CD14-positive monocyte (primary cell): ENCODE measurements at regions not wholly inside any gene's neighbourhood (a gene's known extent, or its start where the extent isn't known, plus 50 kb on each side); places are given as distances from the start of the nearest gene placed in this dataset.

Source experiments
- DNase-seq, 3 donors: peaks; one replicate each; pipeline ENCODE4 v3.0.0-alpha.2; 2011 to 2022
- H2AFZ ChIP-seq: 2 replicates; pipeline ENCODE4 v1.6.0; 2012; ENCODE audit warnings: mild to moderate bottlenecking, low read depth, low read length, inconsistent platforms; ENCODE audit not compliant: insufficient read depth, poor library complexity, severe bottlenecking
- H3K27ac ChIP-seq, 2 donors: 1 replicate in 1 of 2; 2 replicates in 1 of 2; pipeline ENCODE4 v1.5.1; 2012 to 2013; ENCODE audit warnings: low read length in 2 of 2, control low read depth in 1 of 2, inconsistent platforms in 1 of 2, low read depth in 1 of 2, mild to moderate bottlenecking in 1 of 2
- H3K27me3 ChIP-seq, 2 donors: one replicate each; pipeline versions ENCODE4 v1.6.0 to v1.6.1; 2011 to 2013; ENCODE audit warnings: low read length in 2 of 2; ENCODE audit not compliant: control insufficient read depth in 2 of 2, insufficient read depth in 2 of 2
- H3K36me3 ChIP-seq, 2 donors: replicated peaks in 1 of 2; 1 replicate in 1 of 2; 2 replicates in 1 of 2; pipeline versions ENCODE4 v1.5.1 to v1.6.1; 2012 to 2013; ENCODE audit warnings: low read length in 2 of 2, control low read depth in 1 of 2, inconsistent platforms in 1 of 2, mild to moderate bottlenecking in 1 of 2; ENCODE audit not compliant: insufficient read depth in 2 of 2, control insufficient read depth in 1 of 2
- H3K4me1 ChIP-seq, 2 donors: 1 replicate in 1 of 2; 2 replicates in 1 of 2; pipeline versions ENCODE4 v1.5.1 to v1.6.1; 2012 to 2013; ENCODE audit warnings: low read length in 2 of 2, control low read depth in 1 of 2, inconsistent platforms in 1 of 2, mild to moderate bottlenecking in 1 of 2, moderate library complexity in 1 of 2; ENCODE audit not compliant: insufficient read depth in 2 of 2, control insufficient read depth in 1 of 2
- H3K4me2 ChIP-seq: replicated peaks from 2 replicates; pipeline ENCODE3; 2012; ENCODE audit warnings: low read length, moderate library complexity, mild to moderate bottlenecking; ENCODE audit not compliant: poor library complexity, severe bottlenecking; ENCODE audit errors: extremely low read depth
- H3K4me3 ChIP-seq, 3 experiments: fragments of 200-600 bp in 1 of 3; sonication (generic) in 1 of 3; replicated peaks in 1 of 3; 1 replicate in 2 of 3; 2 replicates in 1 of 3; pipeline ENCODE4 v1.5.1; 2011 to 2013; ENCODE audit warnings: low read length in 3 of 3, mild to moderate bottlenecking in 3 of 3, control low read depth in 2 of 3, low read depth in 2 of 3, inconsistent platforms in 1 of 3, moderate library complexity in 1 of 3
- H3K79me2 ChIP-seq: 2 replicates; pipeline ENCODE4 v1.6.0; 2012; ENCODE audit warnings: mild to moderate bottlenecking, control low read depth, inconsistent platforms, low read length, moderate library complexity; ENCODE audit not compliant: insufficient read depth
- H3K9ac ChIP-seq: 2 replicates; pipeline ENCODE4 v1.6.0; 2017; ENCODE audit warnings: low read length, mild to moderate bottlenecking; ENCODE audit not compliant: insufficient read depth, poor library complexity, severe bottlenecking
- H3K9me3 ChIP-seq, 2 donors: replicated peaks in 1 of 2; 1 replicate in 1 of 2; 2 replicates in 1 of 2; pipeline versions ENCODE4 v1.5.1 to v1.6.1; 2012 to 2013; ENCODE audit warnings: low read length in 2 of 2, control low read depth in 1 of 2; ENCODE audit not compliant: control insufficient read depth in 1 of 2, insufficient read depth in 1 of 2
- H4K20me1 ChIP-seq: 2 replicates; pipeline ENCODE4 v1.6.0; 2012; ENCODE audit warnings: mild to moderate bottlenecking, low read length, control low read depth, moderate library complexity; ENCODE audit not compliant: insufficient read depth
- H3K27ac Mint-ChIP-seq, 7 donors: one replicate each; pipeline ENCODE4 v1.8.0; 2020; ENCODE audit warnings: mild to moderate bottlenecking in 7 of 7, mixed read lengths in 7 of 7, moderate library complexity in 6 of 7, inconsistent platforms in 2 of 7
- H3K27me3 Mint-ChIP-seq, 3 donors: one replicate each; pipeline ENCODE4 v1.8.0; 2021 to 2022; ENCODE audit warnings: low read depth in 3 of 3, mild to moderate bottlenecking in 3 of 3, mixed read lengths in 3 of 3, moderate library complexity in 3 of 3, inconsistent platforms in 1 of 3
- H3K36me3 Mint-ChIP-seq, 2 donors: one replicate each; pipeline ENCODE4 v1.8.0; 2020; ENCODE audit warnings: mixed read lengths in 2 of 2, inconsistent platforms in 1 of 2, mild to moderate bottlenecking in 1 of 2
- H3K4me1 Mint-ChIP-seq: one replicate; pipeline ENCODE4 v1.8.0; 2020; ENCODE audit warnings: mild to moderate bottlenecking, mixed read lengths
- H3K4me3 Mint-ChIP-seq, 2 donors: one replicate each; pipeline ENCODE4 v1.8.0; 2020; ENCODE audit warnings: mild to moderate bottlenecking in 2 of 2, mixed read lengths in 2 of 2, moderate library complexity in 1 of 2
- H3K9me3 Mint-ChIP-seq, 7 donors: one replicate each; pipeline ENCODE4 v1.8.0; 2020 to 2022; ENCODE audit warnings: mixed read lengths in 7 of 7, mild to moderate bottlenecking in 6 of 7, moderate library complexity in 6 of 7, inconsistent platforms in 2 of 7
- WGBS: methylation state at CpG from one replicate; pipeline ENCODE4 v1.1.5; 2013; ENCODE audit warnings: missing lambda C conversion rate; ENCODE audit not compliant: insufficient coverage; 5-methylcytosine and 5-hydroxymethylcytosine counted together
- intact Hi-C, 2 donors: fragments of 100-400 bp; cut with micrococcal nuclease; formaldehyde crosslinking; loops; one replicate each; pipeline versions ENCODE4 v1.15.0 to v1.15.1; 2023
- TF ChIP-seq, protein P1 (sequence below): fragments of 200-600 bp; IDR thresholded peaks from one replicate; pipeline ENCODE4 v1.8.0; 2022; ENCODE audit warnings: antibody characterized with exemption, mild to moderate bottlenecking

DNA sequence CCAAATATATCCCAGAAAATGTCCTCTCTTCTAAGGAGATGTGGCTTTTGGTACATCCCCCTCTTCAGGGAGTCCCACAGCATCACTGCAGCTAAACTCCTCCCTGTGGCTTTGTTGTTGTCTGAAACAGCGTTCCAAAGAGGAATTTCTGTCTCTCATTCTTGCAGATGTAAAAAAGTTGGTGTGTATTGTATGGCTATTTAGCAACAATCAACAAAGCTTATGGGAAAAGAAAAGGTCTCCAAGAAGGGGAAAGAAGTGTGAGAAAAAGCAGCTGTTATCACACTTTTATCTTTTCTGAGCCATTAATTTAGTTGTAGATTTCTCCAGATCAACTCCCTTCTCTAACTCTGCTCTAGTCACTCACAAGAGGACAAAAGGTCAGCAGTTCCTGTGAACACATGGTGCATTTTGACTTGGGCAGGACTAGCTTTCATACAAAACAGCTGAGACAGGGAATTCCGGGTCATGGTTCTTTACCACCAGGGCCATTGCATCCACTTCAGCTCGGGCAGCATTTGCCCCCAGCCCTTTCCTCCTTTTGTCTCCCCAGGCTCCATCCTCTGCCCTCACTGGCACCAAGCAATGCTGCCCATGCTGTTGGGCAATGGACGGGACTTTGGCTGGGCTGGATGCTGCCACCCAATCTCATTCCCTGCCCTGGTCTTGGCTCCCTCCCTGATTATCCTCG, 184.7 kb downstream of the TMX1 start:
- Histone ChIP-seq H3K4me2 (no peak overlapping the region), H3K4me1 (no peaks in the 10 kb centered on the region), H4K20me1 (no peaks in the 10 kb centered on the region), H2AFZ (no peak overlapping the region), H3K27ac (no peak overlapping the region), H3K36me3 (no peaks in the 10 kb centered on the region), H3K4me3 (no peak overlapping the region), H3K9me3 (peaks cover 3 to 6% of the 10 kb centered on the region in 2 donors), H3K9ac (no peak overlapping the region), H3K79me2 (no peaks in the 10 kb centered on the region), H3K27me3 (no peaks in the 10 kb centered on the region)
- 81% methylated on average over 4 of the region's 5 CpGs for WGBS
- H3K27me3 Mint-ChIP-seq: peaks cover 0 to 1% (median 0%) of the 10 kb centered on the region in 3 donors
- intact Hi-C loops: no loop called here
- no peaks in the 10 kb centered on the region for H3K4me1 Mint-ChIP-seq
- H3K27ac Mint-ChIP-seq: no peak overlapping the region
- TF ChIP-seq, protein P1, sequence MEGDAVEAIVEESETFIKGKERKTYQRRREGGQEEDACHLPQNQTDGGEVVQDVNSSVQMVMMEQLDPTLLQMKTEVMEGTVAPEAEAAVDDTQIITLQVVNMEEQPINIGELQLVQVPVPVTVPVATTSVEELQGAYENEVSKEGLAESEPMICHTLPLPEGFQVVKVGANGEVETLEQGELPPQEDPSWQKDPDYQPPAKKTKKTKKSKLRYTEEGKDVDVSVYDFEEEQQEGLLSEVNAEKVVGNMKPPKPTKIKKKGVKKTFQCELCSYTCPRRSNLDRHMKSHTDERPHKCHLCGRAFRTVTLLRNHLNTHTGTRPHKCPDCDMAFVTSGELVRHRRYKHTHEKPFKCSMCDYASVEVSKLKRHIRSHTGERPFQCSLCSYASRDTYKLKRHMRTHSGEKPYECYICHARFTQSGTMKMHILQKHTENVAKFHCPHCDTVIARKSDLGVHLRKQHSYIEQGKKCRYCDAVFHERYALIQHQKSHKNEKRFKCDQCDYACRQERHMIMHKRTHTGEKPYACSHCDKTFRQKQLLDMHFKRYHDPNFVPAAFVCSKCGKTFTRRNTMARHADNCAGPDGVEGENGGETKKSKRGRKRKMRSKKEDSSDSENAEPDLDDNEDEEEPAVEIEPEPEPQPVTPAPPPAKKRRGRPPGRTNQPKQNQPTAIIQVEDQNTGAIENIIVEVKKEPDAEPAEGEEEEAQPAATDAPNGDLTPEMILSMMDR: no peak
- H3K36me3 Mint-ChIP-seq: no peaks in the 10 kb centered on the region
- DNase-seq: no peak
- peaks cover 0 to 6% (median 3%) of the 10 kb centered on the region in 7 donors for H3K9me3 Mint-ChIP-seq
- H3K4me3 Mint-ChIP-seq: no peak overlapping the region

DNA sequence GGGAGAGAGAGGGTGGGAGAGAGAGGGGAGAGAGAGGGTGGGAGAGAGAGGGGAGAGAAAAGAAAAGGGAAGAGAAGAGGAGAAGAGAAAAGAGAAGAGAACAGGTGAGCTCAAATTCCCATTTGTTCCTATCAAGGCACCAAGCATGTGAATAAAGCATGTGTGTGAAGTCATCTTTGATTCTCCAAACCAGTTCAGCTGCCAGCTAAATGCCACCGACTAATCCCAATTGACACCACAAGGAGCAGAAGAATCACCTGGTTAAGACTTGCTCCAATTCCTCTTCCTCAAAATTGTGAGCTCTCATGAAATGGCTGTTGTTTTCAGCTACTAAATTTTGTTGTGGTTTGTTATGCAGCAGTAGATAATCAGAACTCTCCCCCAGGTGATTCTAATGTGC, 188.9 kb downstream of the TMX1 start:
- H3K27me3 ChIP-seq: no peaks in the 10 kb centered on the region
- H3K36me3 ChIP-seq: no peaks in the 10 kb centered on the region
- no peak for DNase-seq
- H3K4me3 Mint-ChIP-seq: no peak overlapping the region
- WGBS: no CpG with 5 or more reads among the region's 1 CpG
- H3K4me1 ChIP-seq: no peaks in the 10 kb centered on the region
- intact Hi-C loops: no loop called here
- no peak overlapping the region for H3K9ac ChIP-seq
- no peaks in the 10 kb centered on the region for H4K20me1 ChIP-seq
- peaks cover 0 to 1% (median 0%) of the 10 kb centered on the region in 3 donors for H3K27me3 Mint-ChIP-seq
- H2AFZ ChIP-seq: no peak overlapping the region
- TF ChIP-seq, protein P1: no peak
- H3K27ac ChIP-seq: no peak overlapping the region
- H3K4me3 ChIP-seq: no peak overlapping the region
- H3K4me2 ChIP-seq: no peak overlapping the region
- no peaks in the 10 kb centered on the region for H3K4me1 Mint-ChIP-seq
- H3K27ac Mint-ChIP-seq: no peak overlapping the region
- no peaks in the 10 kb centered on the region for H3K36me3 Mint-ChIP-seq
- H3K79me2 ChIP-seq: no peaks in the 10 kb centered on the region
- no peaks in the 10 kb centered on the region for H3K9me3 ChIP-seq
- H3K9me3 Mint-ChIP-seq: no peaks in the 10 kb centered on the region
